ENCODE measurements at regions not wholly inside any gene's neighbourhood (a gene's known extent, or its start where the extent isn't known, plus 50 kb on each side); places are given as distances from the start of the nearest gene placed in this dataset.

DNA sequence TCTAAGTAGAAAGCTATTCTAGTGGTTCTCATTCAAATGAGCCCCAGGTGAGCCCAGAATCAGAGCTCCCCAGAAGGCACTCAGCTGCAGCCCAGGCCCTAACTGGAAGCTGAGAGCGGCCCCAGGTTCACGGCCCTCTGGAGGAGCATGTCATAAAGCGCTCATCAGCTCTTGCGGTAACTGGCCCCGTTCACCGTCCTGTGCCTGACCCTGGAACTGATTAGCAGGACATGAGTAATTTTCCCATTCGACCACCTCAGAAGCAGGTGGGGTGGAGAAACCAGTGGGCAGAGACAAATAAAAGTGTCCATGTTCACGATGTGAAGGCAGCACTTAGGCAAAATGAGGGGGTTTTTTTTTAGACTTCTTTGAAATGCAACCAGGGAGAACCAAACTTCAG, 136.1 kb upstream of the LYZL2 start:
- Histone ChIP-seq H3K27me3 (ENCODE audit: control insufficient read depth in 1 of 2, insufficient read depth in 2 of 2, low read length in 2 of 2) (peaks cover 3 to 34% of the 10 kb centered on the region in 2 experiments; a peak in 4 of 5 replicates), H2AFZ (ENCODE audit: low read length) (no peak overlapping the region), H4K20me1 (ENCODE audit: insufficient read depth, low read length) (no peaks in the 10 kb centered on the region), H3K4me2 (ENCODE audit: low read depth, low read length) (no peak overlapping the region), H3K4me3 (replicated peaks in 1 of 3; ENCODE audit: insufficient read depth in 1 of 3, low read depth in 2 of 3, low read length in 3 of 3) (no peak overlapping the region), H3K36me3 (replicated peaks in 1 of 2; ENCODE audit: control insufficient read depth in 1 of 2, insufficient read depth in 2 of 2, low read length in 2 of 2) (no peaks in the 10 kb centered on the region), H3K9me3 (ENCODE audit: low read length) (peaks cover 13% of the 10 kb centered on the region), H3K9ac (ENCODE audit: insufficient read depth, low read depth, low read length) (no peak overlapping the region), H3K4me1 (ENCODE audit: insufficient read depth, low read length) (no peaks in the 10 kb centered on the region), H3K79me2 (ENCODE audit: insufficient read depth, low read length) (no peaks in the 10 kb centered on the region), H3K27ac (ENCODE audit: extremely low read length, insufficient read depth, low read length) (no peak overlapping the region)
- no TSS peak for BruUV-seq (replicated peaks)
- intact Hi-C loops (cut with micrococcal nuclease; ENCODE audit: unreplicated experiment), result no loop called here
- FAIRE-seq (no peak), ATAC-seq (peak; percentile 43; the same call in 1 of the 3 replicates), DNase-seq (ENCODE audit: low spot score) (no peak)
- in situ Hi-C loops (cut with HindIII; ENCODE audit: extremely low pct_ligation_motif_present, low pct_unique_long_range_greater_than_20kb), result no loop called here
- WGBS (ENCODE audit: low lambda C conversion rate), result 1% methylated on average over 6 of the region's 8 CpGs
- ChIA-PET POLR2A (no interaction called here), CTCF (ENCODE audit: low intra/inter-chr PET ratio, low total read pairs) (no interaction called here)
- TF ChIP-seq TEAD2 (CRISPR knock-in tag; IDR thresholded peaks at IDR 0.05), result no peak
- TF ChIP-seq CREM (IDR thresholded peaks at IDR 0.05), result no peak
- no peak for TF ChIP-seq CREM (CRISPR knock-in tag; IDR thresholded peaks at IDR 0.05)
- TF ChIP-seq DR1 (CRISPR knock-in tag; IDR thresholded peaks at IDR 0.05), result no peak
- TF ChIP-seq, protein P1, sequence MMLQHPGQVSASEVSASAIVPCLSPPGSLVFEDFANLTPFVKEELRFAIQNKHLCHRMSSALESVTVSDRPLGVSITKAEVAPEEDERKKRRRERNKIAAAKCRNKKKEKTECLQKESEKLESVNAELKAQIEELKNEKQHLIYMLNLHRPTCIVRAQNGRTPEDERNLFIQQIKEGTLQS (CRISPR knock-in tag; IDR thresholded peaks at IDR 0.05), result no peak
- no peak for TF ChIP-seq ZNF792 (CRISPR knock-in tag; IDR thresholded peaks at IDR 0.05)
- no peak for TF ChIP-seq ZNF484 (CRISPR knock-in tag; IDR thresholded peaks at IDR 0.05; ENCODE audit: borderline replicate concordance, low read depth)
- no peak for TF ChIP-seq ZKSCAN5 (CRISPR knock-in tag; IDR thresholded peaks at IDR 0.05)
- no peak for TF ChIP-seq ZFP36 (IDR thresholded peaks at IDR 0.05; ENCODE audit: borderline replicate concordance, low read depth, low read length, partially characterized antibody)
- TF ChIP-seq KDM5A (IDR thresholded peaks at IDR 0.05; ENCODE audit: borderline replicate concordance, low read length), result no peak
- TF ChIP-seq, protein P2, sequence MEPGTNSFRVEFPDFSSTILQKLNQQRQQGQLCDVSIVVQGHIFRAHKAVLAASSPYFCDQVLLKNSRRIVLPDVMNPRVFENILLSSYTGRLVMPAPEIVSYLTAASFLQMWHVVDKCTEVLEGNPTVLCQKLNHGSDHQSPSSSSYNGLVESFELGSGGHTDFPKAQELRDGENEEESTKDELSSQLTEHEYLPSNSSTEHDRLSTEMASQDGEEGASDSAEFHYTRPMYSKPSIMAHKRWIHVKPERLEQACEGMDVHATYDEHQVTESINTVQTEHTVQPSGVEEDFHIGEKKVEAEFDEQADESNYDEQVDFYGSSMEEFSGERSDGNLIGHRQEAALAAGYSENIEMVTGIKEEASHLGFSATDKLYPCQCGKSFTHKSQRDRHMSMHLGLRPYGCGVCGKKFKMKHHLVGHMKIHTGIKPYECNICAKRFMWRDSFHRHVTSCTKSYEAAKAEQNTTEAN (CRISPR knock-in tag; conservative IDR thresholded peaks at IDR 0.05), result no peak
- no peak for TF ChIP-seq RARG (CRISPR knock-in tag; IDR thresholded peaks at IDR 0.05; ENCODE audit: low read depth)
- no peak for TF ChIP-seq KAT8 (CRISPR knock-in tag; IDR thresholded peaks at IDR 0.05)
- no peak for TF ChIP-seq ARID2 (CRISPR knock-in tag; IDR thresholded peaks at IDR 0.05; ENCODE audit: borderline replicate concordance)
- TF ChIP-seq, protein P3, sequence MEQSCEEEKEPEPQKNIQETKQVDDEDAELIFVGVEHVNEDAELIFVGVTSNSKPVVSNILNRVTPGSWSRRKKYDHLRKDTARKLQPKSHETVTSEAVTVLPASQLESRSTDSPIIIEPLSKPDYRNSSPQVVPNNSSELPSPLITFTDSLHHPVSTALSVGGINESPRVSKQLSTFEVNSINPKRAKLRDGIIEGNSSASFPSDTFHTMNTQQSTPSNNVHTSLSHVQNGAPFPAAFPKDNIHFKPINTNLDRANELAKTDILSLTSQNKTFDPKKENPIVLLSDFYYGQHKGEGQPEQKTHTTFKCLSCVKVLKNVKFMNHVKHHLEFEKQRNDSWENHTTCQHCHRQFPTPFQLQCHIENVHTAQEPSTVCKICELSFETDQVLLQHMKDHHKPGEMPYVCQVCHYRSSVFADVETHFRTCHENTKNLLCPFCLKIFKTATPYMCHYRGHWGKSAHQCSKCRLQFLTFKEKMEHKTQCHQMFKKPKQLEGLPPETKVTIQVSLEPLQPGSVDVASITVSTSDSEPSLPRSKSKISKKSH (CRISPR knock-in tag; IDR thresholded peaks at IDR 0.05; ENCODE audit: borderline replicate concordance), result no peak
- TF ChIP-seq, protein P4, sequence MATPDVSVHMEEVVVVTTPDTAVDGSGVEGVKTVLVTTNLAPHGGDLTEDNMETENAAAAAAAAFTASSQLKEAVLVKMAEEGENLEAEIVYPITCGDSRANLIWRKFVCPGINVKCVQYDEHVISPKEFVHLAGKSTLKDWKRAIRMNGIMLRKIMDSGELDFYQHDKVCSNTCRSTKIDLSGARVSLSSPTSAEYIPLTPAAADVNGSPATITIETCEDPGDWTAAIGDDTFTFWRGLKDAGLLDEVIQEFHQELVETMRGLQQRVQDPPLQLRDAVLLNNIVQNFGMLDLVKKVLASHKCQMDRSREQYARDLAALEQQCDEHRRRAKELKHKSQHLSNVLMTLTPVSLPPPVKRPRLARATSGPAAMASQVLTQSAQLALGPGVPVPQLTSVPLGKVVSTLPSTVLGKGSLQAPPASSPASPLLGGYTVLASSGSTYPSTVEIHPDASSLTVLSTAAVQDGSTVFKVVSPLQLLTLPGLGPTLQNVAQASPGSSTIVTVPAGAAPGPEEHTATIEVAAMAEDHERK (CRISPR knock-in tag; IDR thresholded peaks at IDR 0.05; ENCODE audit: low read depth), result no peak

All from HepG2 (cell line).